ENCODE measurements at regions not wholly inside any gene's neighbourhood (a gene's known extent, or its start where the extent isn't known, plus 50 kb on each side); places are given as distances from the start of the nearest gene placed in this dataset.

GRCh38 chrY:7463711-7464110 is 552.2 kb upstream of the AMELY start:
- peak; percentile 26 for DNase-seq

GRCh38 chrY:7463196-7463595 is 551.6 kb upstream of the AMELY start:
- no peak for DNase-seq

- DNase-seq: peak; percentile 56
These were observed 551.1 kb upstream of the AMELY start for GRCh38 chrY:7462657-7463056.

GRCh38 chrY:7461873-7462525 is 550.4 kb upstream of the AMELY start:
- DNase-seq: peak; percentile 78

- DNase-seq: no peak
These were observed 548.2 kb upstream of the AMELY start for GRCh38 chrY:7459802-7460201.

- peak; percentile 42 for DNase-seq
These were observed 546.9 kb upstream of the AMELY start for GRCh38 chrY:7458301-7459078.

- DNase-seq: peak; percentile 78
These were observed 545.9 kb upstream of the AMELY start for GRCh38 chrY:7457286-7458015.

DNA sequence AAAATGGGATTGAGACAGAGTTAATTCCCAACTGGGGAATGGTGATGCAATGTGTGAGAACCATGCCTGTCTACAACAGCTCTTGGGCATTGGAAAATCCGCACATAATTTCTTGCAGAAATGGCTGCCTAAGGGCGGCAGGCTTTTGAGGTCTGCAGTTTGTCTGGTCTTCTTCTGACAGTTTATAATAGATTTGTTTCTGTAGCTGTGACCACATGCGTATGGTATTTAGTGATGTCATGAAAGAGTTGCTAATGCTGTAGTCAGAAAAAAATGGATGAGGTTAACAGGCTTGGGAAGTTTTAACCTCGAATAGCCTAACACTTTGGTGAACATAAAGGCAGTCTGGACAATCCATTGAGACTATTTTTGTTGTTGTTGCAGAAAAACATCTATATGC is 544.1 kb upstream of the AMELY start:
- peak; percentile 86 for DNase-seq

DNA sequence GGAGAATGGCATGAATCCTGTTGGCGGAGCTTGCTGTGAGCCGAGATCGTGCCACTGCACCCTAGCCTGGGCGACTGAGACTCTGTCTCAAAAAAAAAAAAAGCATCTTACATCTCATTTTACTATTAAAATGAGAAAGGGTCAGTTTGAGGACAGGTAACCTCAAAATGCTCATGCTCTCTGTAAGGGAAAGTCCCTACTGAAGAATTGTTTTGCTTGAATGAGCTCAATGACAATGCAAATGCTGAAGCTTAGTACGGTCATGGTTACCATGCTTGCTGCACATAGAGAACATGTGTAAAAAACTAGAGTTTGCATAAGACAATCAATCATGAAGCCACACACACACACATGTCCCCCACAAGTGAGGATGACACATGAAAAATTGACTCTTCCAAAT is 541.8 kb upstream of the AMELY start:
- no peak for DNase-seq

DNA sequence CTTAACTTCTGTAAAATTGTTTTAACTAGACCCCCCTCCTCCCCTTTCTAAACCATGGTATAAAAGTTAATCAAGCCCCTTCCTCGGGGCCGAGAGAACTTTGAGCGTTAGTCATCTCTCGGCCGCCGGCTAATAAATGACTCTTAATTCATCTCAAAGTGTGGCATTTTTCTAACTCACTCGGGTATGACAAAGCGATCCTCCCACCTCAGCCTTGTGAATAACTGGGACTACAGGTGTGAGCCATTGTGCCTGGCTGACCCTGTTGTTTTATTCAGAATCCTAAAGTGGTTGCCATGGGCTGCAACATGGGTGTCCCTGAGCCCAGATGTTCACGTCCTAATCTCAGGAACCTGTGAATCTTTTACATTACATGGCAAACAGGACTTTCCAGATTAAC is 540.7 kb upstream of the AMELY start:
- no peak for DNase-seq

- no peak for DNase-seq
These were observed 538.3 kb upstream of the AMELY start for GRCh38 chrY:7449860-7450259.

GRCh38 chrY:7448687-7449086 is 537.1 kb upstream of the AMELY start:
- no peak for DNase-seq

GRCh38 chrY:7447881-7448516 is 536.4 kb upstream of the AMELY start:
- DNase-seq: peak; percentile 58

DNA sequence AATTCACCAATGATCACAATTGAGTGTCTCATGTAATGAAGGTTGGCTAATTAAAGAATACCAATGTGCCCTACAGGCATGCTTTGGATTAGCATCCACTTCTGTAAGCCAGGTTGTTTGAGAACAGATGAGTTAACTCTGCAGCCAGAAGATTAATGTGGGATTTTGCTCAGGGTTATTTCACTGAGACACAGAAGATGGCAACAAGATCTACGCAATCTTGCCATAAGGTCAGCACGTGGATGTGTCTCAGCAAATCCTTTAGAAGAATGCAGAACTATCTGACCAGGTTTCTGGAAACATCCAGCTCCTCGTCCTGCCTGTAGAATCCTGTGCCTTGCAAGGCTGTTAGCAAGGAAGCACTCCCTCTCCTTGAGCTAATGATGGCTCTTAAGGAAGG is 532.6 kb upstream of the AMELY start:
- no peak for DNase-seq

DNA sequence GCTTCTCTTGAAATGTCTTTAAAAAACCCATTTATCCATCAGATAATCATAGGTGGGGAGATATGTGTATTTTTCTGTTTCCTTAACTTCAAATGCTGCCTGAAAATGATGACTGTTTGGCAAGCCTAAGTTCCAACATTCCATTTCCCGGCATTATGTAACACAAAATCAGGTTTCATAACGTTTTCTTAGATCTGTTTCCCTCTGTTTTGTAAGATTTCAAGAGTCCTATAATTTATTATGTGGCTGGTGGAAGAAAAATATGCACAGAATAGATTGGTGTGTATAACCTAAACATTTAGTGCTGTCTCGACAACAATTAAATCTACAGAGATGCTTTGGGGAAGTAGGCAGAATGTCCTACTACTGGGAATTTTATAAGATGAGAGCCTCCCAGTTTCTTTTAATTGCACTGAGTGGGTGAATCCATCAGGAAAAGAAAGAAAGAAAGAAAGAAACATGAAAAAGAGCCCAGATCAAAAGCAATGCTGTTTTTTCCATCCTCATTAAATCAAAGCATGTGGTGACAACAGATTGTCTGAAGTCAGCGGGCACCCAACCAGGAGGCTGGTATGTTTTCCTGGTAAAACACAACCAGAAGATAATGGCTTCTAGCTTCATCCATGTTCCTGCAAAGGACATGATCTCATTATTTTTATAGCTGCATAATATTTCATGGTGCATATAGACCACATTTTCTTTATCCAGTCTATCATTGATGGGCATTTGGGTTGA is 529.4 kb upstream of the AMELY start:
- no peak for DNase-seq

GRCh38 chrY:7437086-7437485 is 525.5 kb upstream of the AMELY start:
- no peak for DNase-seq

GRCh38 chrY:7433817-7434809 is 522.6 kb upstream of the AMELY start:
- peak; percentile 92 for DNase-seq

DNA sequence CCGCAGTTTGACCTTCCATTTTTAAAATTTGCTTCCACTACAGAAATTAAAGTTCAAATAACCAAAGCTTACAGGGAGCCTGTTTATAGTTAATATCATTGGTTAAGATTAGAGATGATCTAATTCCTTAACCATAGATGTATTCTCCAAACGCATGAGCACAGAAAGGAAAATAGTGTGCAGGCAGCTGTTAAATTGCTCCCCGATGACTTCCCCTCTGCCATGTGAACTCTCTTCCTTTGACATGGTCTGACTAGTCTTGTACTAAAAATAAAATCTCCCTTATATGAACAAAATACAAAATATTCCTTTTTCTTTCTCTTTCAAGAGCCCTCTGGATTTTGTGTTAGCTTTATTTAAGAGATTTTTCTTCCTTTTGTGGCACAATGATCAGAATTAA is 507.6 kb upstream of the AMELY start:
- no peak for DNase-seq

DNA sequence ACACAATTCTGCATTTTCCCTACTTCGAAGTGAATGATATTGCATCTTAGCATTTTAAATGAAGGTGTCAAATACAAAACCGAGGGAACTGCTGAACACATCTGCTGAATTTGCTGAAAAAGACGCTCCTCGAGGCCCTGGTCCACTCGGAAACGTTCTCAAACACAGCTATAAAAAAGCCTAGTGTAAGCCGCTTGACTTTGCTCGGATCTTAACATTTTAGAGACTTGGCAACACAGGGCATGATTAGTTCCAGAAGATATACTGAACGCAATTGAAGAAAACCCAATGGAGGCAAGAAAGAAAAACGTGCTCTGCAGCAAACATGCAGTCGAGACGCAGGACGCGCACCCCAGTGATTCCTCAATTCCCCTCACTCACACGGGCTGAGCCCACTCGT is 506.4 kb upstream of the AMELY start:
- DNase-seq: no peak

- no peak for DNase-seq
These were observed 504.9 kb upstream of the AMELY start for GRCh38 chrY:7416406-7416805.

DNA sequence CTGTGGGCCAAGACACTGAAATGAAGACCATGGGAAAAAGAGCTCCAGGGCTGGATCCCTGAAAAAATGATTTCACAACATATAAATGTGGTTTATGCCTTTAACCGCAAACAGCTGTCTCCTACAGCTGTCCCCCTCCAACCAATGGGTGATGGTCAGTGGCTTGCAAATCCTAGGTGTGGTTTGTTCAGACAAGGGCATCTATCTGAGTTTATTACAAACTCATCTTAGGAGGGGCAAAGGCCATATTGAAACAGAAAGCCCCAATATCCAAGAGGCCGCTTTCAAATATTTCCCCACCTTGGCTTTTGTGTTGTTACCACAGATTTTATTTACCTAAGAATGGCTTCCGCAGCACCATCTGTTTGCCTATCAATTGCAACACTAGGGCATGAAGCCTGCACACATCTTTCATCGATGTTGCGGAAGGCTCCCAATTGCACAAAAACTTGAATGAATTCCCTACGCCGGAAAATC is 503.6 kb upstream of the AMELY start:
- no peak for DNase-seq

Measured in HCEC 1CT (cell line).